ENCODE measurements at regions not wholly inside any gene's neighbourhood (a gene's known extent, or its start where the extent isn't known, plus 50 kb on each side); places are given as distances from the start of the nearest gene placed in this dataset.

DNA sequence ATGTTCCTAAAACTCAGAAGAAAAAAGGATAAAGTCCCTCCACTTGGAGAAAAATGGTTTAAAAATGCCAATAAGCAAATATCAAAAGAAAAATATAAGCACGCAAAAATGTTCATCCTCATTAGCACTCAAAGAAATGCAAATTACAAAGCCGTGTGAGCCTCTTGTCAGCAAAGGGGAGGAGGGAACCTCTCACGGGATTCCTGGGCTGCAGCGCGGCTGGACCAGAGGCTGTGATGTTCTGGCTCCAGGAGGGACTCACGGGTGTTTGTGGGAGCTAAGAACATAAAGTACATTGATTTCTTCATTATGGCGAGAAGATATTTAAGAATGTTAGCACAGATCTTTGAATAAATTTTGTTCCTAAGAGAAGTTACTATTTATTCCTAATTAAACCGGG lies 1451.2 kb downstream of the BRD1 start:
- DNase-seq (ENCODE audit: low read depth in 2 of 3, low spot score in 2 of 3) = no peak

DNA sequence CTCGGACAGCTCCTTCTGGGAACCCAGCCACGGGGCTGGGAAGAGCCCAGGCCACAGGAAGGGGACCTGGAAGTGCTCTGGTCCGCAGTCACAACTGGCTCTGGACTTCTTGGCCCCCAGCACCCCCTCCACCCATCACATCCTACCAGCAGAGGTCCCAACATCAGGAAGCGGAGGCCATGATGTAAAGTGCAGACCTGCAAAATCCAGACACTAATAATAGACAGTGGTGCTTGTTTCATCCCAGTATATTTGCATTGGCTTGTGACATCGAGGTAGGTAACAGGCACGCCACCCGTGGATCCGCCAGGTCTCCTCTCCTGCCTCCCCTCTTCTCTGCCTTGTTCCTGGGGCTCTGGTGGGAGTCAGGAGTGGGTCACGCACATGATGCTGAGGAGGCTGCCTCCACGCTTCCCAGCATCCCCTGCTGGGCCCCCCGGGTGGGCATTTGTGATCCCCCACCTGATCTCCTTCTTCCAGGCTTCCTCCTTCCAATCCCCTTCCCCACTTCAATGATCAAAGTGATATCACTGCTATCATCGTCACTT lies 1454.0 kb downstream of the BRD1 start:
- DNase-seq (ENCODE audit: low read depth in 2 of 3, low spot score in 2 of 3) = no peak

DNA sequence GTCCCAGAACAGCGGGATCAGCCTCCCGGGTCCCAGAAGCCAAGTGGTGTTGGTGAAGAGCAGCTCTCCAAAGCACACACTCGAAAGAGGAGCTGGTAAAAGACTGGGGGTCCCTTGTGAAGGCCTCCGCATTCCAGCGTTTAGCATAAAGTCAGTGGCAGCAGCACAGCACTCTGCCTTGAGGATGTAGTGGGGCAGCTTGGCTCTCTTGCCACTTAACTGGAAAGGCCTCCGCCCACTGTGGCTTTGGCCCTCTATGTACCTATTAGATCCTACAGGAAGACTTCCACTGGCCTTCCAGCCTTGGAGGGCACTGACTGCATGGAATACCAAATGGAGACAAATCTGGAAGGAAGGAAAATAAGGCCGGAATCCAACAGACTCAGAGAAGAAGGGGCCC lies 1455.3 kb downstream of the BRD1 start:
- DNase-seq (ENCODE audit: low read depth in 2 of 3, low spot score in 2 of 3) = no peak

DNA sequence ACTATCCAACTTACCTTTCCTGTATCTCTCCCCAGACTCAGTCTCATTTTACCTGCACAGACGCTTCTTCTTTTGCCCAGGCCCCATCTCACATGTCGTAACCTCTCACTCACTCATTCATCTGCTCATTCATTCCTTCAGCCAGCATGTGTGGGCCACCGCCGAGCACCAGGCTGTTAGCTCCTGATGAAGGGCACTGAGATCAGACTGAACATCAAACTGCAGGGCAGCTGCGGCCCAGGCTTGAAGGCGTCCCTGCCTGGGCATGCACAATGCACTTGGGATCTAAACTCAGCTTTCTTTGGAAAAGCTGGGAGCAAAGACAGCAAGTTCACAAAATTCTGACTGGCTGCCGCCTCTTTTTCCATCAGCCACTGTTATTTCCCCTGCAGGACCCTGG lies 1456.3 kb downstream of the BRD1 start:
- no peak for DNase-seq (ENCODE audit: low read depth in 2 of 3, low spot score in 2 of 3)

DNA sequence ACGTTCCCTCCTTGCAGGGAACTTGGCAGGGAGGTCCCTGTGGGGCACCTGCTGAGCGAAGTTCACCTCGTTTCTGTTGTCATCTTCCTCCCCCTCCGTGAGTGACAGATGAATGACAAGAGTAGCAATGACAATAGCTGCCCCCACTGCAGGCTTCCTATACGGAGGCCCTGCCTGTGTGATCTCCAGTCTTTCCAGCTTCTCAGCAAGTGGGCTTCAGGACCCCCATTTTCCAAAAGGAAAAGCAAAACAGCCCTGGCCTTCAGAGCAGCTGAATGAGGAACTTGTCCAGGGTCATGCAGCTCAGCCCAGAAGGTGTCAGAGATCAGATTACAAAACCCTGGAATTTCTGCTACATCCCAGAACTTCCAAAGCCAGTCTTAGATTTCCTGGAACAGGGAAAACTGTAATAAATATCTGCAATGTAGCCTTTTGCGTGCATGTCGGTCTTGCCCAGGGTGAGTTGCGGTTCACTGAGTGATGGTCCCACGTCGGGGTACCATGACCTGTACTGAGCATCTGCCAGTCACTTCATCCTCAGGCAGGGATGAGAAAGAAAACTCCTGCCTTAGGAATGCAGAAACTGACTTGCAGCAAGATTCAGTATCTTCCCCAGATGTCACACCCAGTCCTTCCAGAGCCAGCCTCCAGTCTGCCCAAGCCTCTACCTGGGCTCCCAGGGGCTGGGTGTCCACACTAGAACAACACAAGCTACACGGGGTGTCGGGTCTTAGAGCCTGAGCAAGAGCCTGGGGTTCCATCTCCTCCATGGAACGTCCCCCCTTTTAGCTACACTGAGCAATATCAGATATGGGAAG lies 1457.0 kb downstream of the BRD1 start:
- no peak for DNase-seq (ENCODE audit: low read depth in 2 of 3, low spot score in 2 of 3)

DNA sequence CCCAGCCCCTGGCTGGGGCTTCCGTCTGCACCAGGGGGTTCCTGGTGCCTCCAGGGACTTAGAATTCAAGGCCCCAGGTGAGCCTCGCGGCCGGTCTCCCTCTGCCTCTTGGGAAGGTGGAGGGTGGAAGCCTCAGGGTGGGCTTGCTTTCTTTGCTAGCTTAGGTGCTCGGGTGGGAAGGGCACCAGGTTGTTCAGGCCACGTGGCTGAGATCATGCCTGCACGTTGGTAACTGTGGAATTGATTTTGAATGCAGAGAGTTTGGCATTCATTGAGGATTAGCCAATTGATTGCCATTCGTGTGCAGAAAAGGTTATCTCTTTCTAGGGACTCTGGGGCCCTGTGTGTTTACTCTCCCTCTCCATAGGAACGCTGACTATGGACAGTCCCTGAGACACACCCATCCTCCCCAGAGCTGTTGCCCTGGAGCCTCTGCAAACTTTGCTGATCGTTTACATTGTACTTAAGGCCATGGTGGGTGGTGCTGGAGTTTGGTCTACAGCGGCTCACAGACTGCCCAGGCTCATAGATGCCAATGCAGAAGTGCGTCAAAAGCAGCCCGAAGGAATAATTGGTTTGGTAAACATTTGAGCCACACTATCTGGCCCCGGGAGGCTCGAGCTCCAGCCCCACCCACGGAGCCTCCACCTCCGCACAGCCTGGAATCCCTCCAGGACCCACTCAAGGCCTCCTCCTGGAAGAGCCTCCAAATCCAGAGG lies 1457.7 kb downstream of the BRD1 start:
- DNase-seq (ENCODE audit: low read depth in 2 of 3, low spot score in 2 of 3) = no peak

DNA sequence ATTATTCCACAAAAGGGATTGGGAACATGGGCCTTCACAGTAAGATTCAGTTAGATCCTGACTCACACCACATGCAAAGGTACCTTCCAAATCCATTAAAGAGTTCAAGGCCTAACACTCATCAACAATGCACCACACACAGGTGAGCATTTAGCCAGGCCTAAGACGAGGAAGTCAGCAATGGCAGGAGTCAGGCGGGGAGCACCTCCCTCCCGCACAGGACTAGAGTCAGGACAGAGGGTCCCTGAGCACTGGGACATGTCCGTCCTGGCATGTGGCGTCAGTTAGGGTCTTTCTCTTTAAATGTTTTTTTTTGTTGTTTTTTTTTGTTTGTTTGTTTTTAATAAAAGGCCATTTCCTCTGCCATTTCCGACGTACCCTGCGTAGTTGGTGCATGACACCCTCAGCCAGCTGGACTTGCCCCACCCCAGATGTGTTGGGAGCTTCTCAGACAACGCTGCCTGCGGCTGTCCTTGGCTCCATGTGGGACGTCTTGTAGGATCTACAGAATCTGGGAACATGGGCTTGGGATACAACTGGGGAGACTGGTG lies 1458.6 kb downstream of the BRD1 start:
- DNase-seq (ENCODE audit: low read depth in 2 of 3, low spot score in 2 of 3) = no peak

DNA sequence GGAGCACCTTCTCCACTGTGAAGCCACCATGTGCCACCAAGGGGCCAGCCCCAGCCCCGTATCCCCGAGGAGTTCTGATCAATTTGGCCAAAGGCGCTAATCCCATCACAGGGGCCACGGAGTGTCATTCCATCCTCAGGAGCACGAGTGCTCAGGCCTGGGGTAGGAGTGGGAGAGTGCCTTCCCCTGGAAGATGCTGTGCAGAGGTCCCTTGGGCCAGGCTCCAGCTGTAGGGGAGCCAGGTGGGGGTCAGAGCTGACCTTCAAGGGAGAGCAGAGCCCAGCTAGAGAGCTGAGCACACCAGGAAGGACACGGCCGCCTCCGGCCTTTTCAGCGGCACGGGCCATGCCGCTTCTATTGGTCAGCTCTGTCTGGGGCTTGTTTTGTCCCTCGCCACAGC lies 1459.9 kb downstream of the BRD1 start:
- no peak for DNase-seq (ENCODE audit: low read depth in 2 of 3, low spot score in 2 of 3)

DNA sequence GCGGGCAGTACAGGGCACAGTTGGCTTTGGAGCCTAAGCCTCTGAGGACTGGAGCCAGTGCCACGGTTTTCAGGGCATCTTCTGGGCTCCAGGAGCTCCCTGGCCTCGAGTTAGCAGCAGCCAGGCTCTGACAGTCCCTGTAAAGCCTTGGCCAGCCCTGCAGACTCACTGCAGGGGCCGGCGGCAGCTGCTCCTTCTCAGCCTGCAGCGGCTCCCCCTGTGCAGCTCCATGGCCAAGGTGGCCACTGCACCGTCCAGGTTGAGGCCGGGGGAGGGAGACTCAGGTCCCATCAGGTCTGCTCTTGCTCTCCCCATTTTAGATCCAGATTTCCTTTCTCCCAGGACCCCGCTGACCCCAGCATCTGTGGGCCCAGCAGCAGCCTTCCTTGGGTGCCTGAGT lies 1461.1 kb downstream of the BRD1 start:
- DNase-seq (ENCODE audit: low read depth in 2 of 3, low spot score in 2 of 3) = no peak

DNA sequence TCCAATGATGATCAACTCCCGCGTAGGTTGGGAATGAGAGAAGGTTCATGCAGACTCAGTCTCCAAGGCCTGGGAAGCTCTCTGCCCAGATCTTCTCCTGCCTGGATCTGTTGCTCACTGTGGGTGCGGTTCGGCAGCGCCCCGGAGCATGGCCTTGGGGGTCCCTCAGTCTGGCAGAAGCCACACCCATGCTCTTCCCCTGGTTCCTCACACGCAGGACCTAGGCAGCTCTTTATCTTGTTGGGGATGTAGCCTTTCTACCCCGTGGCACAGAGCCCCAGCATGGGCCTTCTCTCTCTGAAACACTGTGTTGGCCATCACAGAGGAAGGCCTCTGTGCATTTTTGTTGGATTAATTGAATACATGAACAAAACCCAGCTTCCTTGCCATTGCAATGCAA lies 1461.6 kb downstream of the BRD1 start:
- DNase-seq (ENCODE audit: low read depth in 2 of 3, low spot score in 2 of 3) = no peak

DNA sequence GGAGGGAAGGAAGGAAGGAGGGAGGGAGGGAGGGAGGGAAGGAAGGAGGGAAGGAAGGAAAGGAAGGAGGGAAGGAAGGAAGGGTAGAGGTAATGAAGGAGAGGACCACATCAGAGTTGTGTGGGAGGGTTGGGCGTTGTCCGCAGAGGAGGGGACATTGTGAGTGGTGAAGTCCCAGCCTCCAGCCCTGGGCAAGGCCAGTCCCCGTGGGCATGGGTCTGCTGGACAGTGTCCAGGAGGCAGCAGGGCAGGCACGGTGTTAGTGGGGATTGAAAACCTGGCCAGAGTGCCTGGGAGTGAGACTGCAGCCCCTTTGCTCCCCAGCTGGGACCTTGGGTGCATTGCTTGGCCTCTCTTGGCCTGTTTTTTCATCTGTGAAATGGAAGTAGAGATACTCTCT lies 1462.3 kb downstream of the BRD1 start:
- DNase-seq (ENCODE audit: low read depth in 2 of 3, low spot score in 2 of 3) = no peak

DNA sequence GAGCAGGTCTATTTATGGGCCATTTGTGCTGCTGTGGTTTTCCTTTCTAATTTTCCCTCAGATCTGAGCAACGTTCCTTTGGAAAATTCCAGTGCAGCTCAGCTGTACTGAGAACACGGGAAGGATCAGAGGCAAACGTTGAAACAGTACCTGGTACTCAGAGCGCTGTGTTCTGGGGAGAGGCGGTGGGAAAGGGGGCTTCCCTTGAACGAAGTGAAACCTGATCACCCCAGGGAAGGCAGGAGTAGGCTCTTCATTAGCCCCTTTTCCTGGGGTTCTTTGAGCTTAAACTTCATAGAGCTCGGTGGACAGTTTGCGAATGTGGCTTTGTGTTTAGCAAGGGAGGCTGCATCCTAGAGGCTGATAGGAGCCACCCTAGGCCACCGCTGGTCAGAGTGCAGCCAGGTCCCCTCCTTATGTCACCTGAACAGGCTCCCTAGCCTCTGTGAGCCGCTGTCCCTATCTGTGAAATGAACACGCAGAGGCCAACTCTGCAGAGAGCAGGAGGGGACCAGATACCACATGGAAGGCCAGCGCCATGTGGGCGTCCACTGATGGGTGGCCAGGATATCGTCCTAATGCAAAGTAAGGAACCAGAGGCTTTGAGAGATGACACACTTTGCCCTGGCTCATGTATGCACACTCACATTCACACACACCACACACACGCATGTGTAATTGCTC lies 1464.8 kb downstream of the BRD1 start:
- no peak for DNase-seq (ENCODE audit: low read depth in 2 of 3, low spot score in 2 of 3)

DNA sequence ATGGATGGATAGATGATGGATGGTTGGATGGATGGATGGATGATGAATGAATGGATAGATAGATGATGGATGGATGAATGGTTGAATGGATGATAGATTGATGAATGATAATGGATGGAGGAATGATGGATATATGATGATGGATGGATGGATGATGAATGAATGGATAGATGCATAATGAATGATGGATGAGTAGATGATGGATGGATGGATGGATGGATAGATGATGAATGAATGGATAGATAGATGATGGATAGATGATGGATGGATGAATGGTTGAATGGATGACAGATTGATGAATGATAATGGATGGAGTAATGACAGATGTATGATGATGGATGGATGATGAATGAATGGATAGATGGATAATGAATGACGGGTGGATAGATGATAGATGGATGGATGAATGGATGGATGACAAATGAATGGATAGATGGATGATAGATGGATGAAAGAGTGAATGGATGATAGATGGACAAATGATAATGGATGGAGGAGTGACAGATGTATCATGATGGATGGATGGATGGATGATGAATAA lies 1466.5 kb downstream of the BRD1 start:
- no peak for DNase-seq (ENCODE audit: low read depth in 2 of 3, low spot score in 2 of 3)

DNA sequence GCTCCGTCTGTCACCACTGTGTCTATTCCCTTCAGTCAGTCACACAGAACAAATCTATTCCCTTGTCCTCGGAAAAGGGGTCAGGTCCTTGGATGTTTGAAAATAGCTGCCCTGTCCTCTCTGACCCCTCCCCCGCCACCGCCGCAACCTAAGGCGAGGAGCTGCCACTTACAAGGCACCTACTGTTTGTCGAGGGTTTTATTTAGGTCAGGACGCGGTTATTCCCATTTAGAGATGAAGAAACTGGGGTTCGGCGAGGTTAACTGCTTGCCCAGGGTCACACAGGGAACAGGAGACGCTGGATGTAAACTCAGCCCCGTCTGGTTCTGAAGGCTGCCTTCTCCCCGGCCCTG lies 1468.1 kb downstream of the BRD1 start:
- DNase-seq (ENCODE audit: low read depth in 2 of 3, low spot score in 2 of 3) = no peak

DNA sequence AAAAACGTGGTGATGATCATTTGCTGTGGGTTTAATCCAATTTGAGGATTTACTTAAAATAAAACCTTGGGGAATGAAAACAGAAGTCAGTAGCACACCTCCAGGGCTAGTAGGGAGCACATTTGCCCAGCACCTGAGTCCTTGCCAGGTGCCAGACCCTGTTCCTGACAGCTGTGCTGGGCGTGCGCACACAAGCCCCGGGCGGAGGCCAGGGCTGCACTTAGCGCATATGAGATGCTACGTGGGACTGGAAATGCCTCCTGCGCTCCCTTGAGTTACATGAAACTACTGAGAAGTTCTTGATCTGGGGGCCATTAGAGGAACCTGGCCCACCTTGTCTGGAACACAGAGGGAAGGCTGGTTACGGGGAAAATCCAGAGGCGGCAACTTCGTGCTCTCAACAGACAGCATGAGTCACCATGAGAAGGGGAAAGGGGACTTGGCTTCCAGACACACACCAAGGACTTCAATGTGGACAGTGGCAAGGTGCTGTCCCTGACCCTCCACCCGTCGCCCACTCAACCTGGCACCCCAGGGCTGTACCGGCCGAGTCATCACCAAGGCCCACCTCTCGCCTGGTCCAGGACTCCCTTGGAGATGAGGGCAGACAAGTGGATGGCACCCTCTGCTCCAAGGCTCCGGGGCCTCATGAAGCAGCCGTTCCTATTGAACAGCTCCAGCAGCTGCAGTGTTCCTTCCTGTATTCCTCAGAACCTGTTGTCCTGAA lies 1468.6 kb downstream of the BRD1 start:
- DNase-seq (ENCODE audit: low read depth in 2 of 3, low spot score in 2 of 3) = no peak

DNA sequence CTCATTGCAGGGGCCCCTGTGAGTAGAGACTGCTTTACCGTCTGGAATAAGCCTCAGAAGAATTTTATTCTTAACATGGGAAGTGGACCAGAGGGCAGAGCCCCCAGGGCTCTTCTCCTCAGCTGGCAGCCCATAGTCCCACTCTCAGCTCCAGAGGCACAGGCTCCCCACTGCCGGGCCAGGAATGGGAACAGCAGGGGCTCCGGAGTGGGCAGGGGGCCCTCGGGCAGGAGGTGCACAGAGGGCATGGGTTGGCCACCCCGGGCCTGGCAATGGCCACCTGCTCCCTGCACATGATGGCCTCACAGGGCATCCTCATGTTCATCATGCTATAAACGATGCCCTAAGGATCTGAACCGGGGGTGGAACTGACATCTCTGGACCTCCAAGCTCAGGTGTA lies 1469.7 kb downstream of the BRD1 start:
- no peak for DNase-seq (ENCODE audit: low read depth in 2 of 3, low spot score in 2 of 3)

DNA sequence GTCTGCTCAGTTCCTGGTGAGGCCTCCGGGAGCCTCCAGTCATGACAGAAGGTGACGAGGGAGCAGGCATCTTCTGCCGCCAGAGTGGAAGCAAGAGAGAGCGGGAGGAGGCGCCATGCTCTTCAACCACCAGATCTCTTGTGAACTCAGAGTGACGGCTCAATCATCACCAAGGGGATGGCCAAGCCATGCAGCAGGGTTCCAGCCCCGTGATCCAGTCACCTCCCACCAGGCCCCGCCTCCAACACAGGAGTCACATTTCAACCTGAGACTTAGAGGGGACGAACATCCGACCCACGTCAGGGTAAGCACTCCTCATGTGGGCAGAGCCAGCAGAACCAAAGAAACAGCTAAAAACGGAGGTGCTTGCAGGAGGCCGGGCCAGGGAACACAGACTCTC lies 1470.5 kb downstream of the BRD1 start:
- DNase-seq (ENCODE audit: low read depth in 2 of 3, low spot score in 2 of 3) = no peak

DNA sequence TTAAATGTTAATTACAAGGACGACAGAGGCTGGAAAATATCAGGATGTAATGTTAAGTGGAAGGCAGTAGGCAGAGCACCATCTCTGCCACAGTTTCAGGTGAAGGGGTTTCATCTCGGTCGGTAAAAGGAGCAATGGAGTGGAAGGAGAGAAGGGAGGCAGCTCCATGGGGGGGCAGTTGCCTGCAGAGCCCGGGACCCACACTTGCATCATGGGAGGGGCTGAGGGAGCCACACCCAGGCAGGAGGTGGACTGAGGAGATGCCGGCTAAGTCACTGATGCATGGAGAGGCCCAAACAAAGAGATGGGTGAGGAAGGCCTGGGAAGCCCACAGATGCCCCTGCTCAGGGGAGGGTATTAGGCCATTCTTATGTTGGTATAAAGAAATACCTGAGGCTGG lies 1470.9 kb downstream of the BRD1 start:
- DNase-seq (ENCODE audit: low read depth in 2 of 3, low spot score in 2 of 3) = no peak

DNA sequence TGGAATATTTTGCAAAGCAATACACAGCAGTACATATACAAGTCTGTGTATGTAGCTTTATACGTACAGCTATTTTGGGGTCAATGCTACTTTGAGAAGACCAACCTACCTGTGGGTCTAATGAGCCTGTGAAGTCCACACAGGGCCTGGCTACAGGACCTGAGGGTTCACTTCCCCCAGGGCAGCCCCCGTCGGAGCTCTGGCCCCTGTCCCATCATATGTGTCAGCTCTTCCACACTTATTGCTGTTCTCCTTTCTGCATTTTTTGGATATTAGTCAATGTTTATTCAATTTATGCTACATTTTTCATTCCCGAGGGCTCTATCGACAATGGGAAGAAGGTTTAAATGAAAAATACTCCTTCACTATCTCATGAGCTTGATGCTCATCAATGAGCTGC lies 1473.6 kb downstream of the BRD1 start:
- DNase-seq (ENCODE audit: low read depth in 2 of 3, low spot score in 2 of 3) = no peak

DNA sequence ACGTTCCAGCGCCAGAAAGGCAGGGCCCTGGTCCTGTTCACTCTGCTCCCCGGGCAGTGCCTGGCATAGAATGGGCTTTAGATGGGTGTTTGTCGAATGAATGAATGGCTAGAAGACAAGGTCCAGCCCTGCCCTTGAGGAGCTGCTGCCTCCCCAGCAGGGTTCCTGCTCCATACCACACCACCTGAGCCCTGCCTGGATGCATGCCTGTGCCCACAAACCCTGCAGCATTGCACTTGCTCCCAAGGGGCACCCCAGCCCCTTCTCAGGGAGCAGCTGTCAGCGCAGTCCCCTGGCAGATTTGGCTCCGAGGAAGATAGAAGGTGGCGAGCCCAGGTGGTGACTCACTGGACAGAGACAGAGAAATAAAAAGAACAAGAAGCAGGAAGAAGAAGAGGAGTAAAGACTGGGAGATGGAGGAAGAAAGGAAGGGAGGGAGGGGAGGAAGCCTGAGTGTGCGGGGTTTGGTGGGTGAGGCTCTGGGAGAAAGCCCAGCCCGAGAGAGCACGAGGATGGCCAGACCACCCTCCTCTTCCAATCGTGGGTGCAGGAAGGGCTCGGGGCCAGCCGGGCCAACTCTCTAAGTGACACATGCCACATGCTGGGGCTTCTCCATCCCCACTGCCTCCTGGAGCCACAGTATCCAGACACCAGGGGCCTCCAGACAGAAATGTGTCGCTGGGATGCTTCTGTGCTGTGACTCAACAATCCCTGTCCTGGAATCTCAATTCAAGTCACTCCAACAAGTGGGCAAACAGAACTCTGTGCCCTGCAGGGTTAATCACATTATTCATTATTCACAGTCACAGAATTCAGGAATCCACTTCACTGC lies 1474.3 kb downstream of the BRD1 start:
- DNase-seq (ENCODE audit: low read depth in 2 of 3, low spot score in 2 of 3) = no peak

Measured in activated CD8-positive, alpha-beta memory T cell treated with anti-CD3 and anti-CD28 coated beads for 48 hours (primary cell).